SK-N-SH (cell line): ENCODE measurements at regions not wholly inside any gene's neighbourhood (a gene's known extent, or its start where the extent isn't known, plus 50 kb on each side); places are given as distances from the start of the nearest gene placed in this dataset.

Experiments
- CTCF ChIA-PET: fragments of 300-600, 350-600 bp; formaldehyde crosslinking; extraction: SDS; loops from one replicate; lab custom pipeline; 2021; lab: Yijun Ruan, JAX
- POLR2A ChIA-PET: fragments of 350-600 bp; sonication (Branson Sonifier 250); formaldehyde crosslinking; extraction: SDS; loops from one replicate; lab custom pipeline; 2020; ENCODE audit warnings: antibody characterized with exemption, inconsistent platforms; lab: Yijun Ruan, JAX
- DNase-seq: peaks from one replicate; pipeline ENCODE4 v3.0.0; 2012
- H2AFZ ChIP-seq: fragments of 200-600 bp; sonication (generic); 2 replicates; pipeline ENCODE4 v1.8.1; 2016; ENCODE audit warnings: antibody characterized with exemption, mild to moderate bottlenecking, low read depth
- H3F3A ChIP-seq: fragments of 200-600 bp; sonication (generic); replicated peaks from 2 replicates; pipeline ENCODE3; 2016; ENCODE audit warnings: antibody characterized with exemption, mild to moderate bottlenecking; ENCODE audit not compliant: insufficient read depth
- H3K27ac ChIP-seq, 2 experiments: fragments of 200-500 bp in 1 of 2; fragments of 200-600 bp in 1 of 2; sonication (Bioruptor generic) in 1 of 2; sonication (generic), shearing (Covaris generic) in 1 of 2; 2 replicates each; pipeline versions ENCODE4 v1.5.1 to v1.6.1; 2014 to 2016; ENCODE audit warnings: low read depth in 2 of 2, inconsistent platforms in 1 of 2, low read length in 1 of 2, mild to moderate bottlenecking in 1 of 2, mixed read lengths in 1 of 2
- H3K27me3 ChIP-seq: fragments of 200-600 bp; sonication (generic), shearing (Covaris generic); 2 replicates; pipeline ENCODE4 v1.6.1; 2016; ENCODE audit warnings: mixed run types; ENCODE audit not compliant: insufficient read depth
- H3K36me3 ChIP-seq, 2 experiments: fragments of 200-500 bp in 1 of 2; fragments of 200-600 bp in 1 of 2; sonication (Bioruptor generic) in 1 of 2; sonication (generic) in 1 of 2; replicated peaks in 1 of 2; 2 replicates each; pipeline versions ENCODE3 to v1.5.1; 2014 to 2016; ENCODE audit warnings: low read length in 1 of 2, mild to moderate bottlenecking in 1 of 2; ENCODE audit not compliant: insufficient read depth in 2 of 2, control insufficient read depth in 1 of 2
- H3K4me1 ChIP-seq, 2 experiments: fragments of 200-500 bp in 1 of 2; fragments of 200-600 bp in 1 of 2; sonication (Bioruptor generic) in 1 of 2; sonication (generic), shearing (Covaris generic) in 1 of 2; 2 replicates each; pipeline versions ENCODE4 v1.5.1 to v1.6.1; 2014 to 2016; ENCODE audit warnings: low read depth in 1 of 2, low read length in 1 of 2, mixed run types in 1 of 2; ENCODE audit not compliant: insufficient read depth in 2 of 2, control insufficient read depth in 1 of 2
- H3K4me2 ChIP-seq: fragments of 200-600 bp; sonication (generic), shearing (Covaris generic); 2 replicates; pipeline ENCODE4 v1.6.1; 2017; ENCODE audit warnings: mixed run types
- H3K4me3 ChIP-seq, 2 experiments: fragments of 200-500 bp in 1 of 2; fragments of 200-600 bp in 1 of 2; sonication (Bioruptor generic) in 1 of 2; sonication (generic), shearing (Covaris generic) in 1 of 2; 2 replicates each; pipeline versions ENCODE4 v1.5.1 to v1.8.1; 2014 to 2016; ENCODE audit warnings: low read depth in 2 of 2, inconsistent platforms in 1 of 2, low read length in 1 of 2, mild to moderate bottlenecking in 1 of 2, mixed read lengths in 1 of 2, moderate library complexity in 1 of 2
- H3K79me2 ChIP-seq: fragments of 200-600 bp; sonication (generic); 2 replicates; pipeline ENCODE4 v1.8.1; 2017; ENCODE audit warnings: mild to moderate bottlenecking; ENCODE audit not compliant: insufficient read depth
- H3K9ac ChIP-seq: fragments of 200-600 bp; sonication (generic); 2 replicates; pipeline ENCODE4 v1.6.1; 2017; ENCODE audit warnings: mixed run types
- H3K9me2 ChIP-seq: fragments of 200-600 bp; sonication (generic); 2 replicates; pipeline ENCODE4 v1.6.1; 2017; ENCODE audit warnings: mixed run types
- H3K9me3 ChIP-seq: fragments of 200-600 bp; sonication (generic); 2 replicates; pipeline ENCODE4 v1.6.1; 2017; ENCODE audit warnings: mixed run types, mild to moderate bottlenecking, moderate library complexity
- H4K20me1 ChIP-seq: fragments of 200-600 bp; sonication (generic); 2 replicates; pipeline ENCODE4 v1.6.1; 2017; ENCODE audit warnings: mild to moderate bottlenecking, mixed run types; ENCODE audit not compliant: insufficient read depth
- CHD2 ChIP-seq: fragments of 150-350 bp; IDR thresholded peaks from 2 replicates; pipeline ENCODE4 v1.6.1; 2018; ENCODE audit warnings: low read length; ENCODE audit not compliant: partially characterized antibody
- ELF1 ChIP-seq: IDR thresholded peaks from 2 replicates; pipeline ENCODE4 v1.4.0; 2012
- EP300 ChIP-seq, 2 experiments: IDR thresholded peaks; 2 replicates each; pipeline versions ENCODE4 v1.4.0 to v1.6.1; 2012; ENCODE audit warnings: borderline replicate concordance in 1 of 2, low read depth in 1 of 2, low read length in 1 of 2
- FOXJ3 ChIP-seq: sonication (generic); formaldehyde crosslinking; IDR thresholded peaks from 2 replicates; pipeline ENCODE4 v1.5.1; 2020; ENCODE audit warnings: mild to moderate bottlenecking, missing genetic modification reagents
- GABPA ChIP-seq: IDR thresholded peaks from 2 replicates; pipeline ENCODE4 v1.4.0; 2012; ENCODE audit warnings: low read depth, mild to moderate bottlenecking
- MEF2A ChIP-seq: IDR thresholded peaks from 2 replicates; pipeline ENCODE4 v1.4.0; 2012; ENCODE audit warnings: low read depth, borderline replicate concordance
- MXI1 ChIP-seq: IDR thresholded peaks from 2 replicates; pipeline ENCODE4 v1.6.1; 2012; ENCODE audit warnings: mild to moderate bottlenecking, low read depth, low read length, improper control_type of control experiment
- NFIC ChIP-seq: IDR thresholded peaks from 2 replicates; pipeline ENCODE4 v1.4.0; 2012; ENCODE audit warnings: borderline replicate concordance
- NRF1 ChIP-seq: IDR thresholded peaks from 2 replicates; pipeline ENCODE4 v1.6.1; 2012; ENCODE audit warnings: low read depth, mild to moderate bottlenecking, low read length
- RAD21 ChIP-seq: IDR thresholded peaks from 2 replicates; pipeline ENCODE4 v1.6.1; 2012; ENCODE audit warnings: mild to moderate bottlenecking, low read length
- RCOR1 ChIP-seq: fragments of 150-350 bp; IDR thresholded peaks from 2 replicates; pipeline ENCODE4 v1.6.1; 2017; ENCODE audit warnings: antibody characterized with exemption, low read length
- SIN3A ChIP-seq: IDR thresholded peaks from 2 replicates; pipeline ENCODE4 v1.6.1; 2012; ENCODE audit warnings: low read depth, mild to moderate bottlenecking, low read length, moderate library complexity, borderline replicate concordance
- SMC3 ChIP-seq: IDR thresholded peaks from 2 replicates; pipeline ENCODE4 v1.6.1; 2012; ENCODE audit warnings: low read depth, low read length, improper control_type of control experiment
- TAF1 ChIP-seq: IDR thresholded peaks from 2 replicates; pipeline ENCODE4 v1.6.1; 2012; ENCODE audit warnings: low read depth, mild to moderate bottlenecking, low read length, moderate library complexity, borderline replicate concordance
- TEAD4 ChIP-seq: IDR thresholded peaks from 2 replicates; pipeline ENCODE4 v1.4.0; 2012; ENCODE audit warnings: mild to moderate bottlenecking, borderline replicate concordance; ENCODE audit not compliant: insufficient read depth
- WGBS: methylation state at CpG from one replicate; pipeline ENCODE4 v1.1.6; 2017; ENCODE audit warnings: low lambda C conversion rate; 5-methylcytosine and 5-hydroxymethylcytosine counted together
- TF ChIP-seq, protein P1 (sequence below): fragments of 150-350 bp; IDR thresholded peaks from 2 replicates; pipeline ENCODE4 v1.6.1; 2016; ENCODE audit warnings: mild to moderate bottlenecking, low read depth, low read length
- TF ChIP-seq, protein P2 (sequence below): IDR thresholded peaks from 2 replicates; pipeline ENCODE4 v1.4.0; 2012; ENCODE audit warnings: low read depth, borderline replicate concordance

GRCh38 chr22:33220476-33221080, 162.4 kb upstream of the SYN3 start:
- TF ChIP-seq EP300 (IDR thresholded peaks at IDR 0.05; ENCODE audit: borderline replicate concordance in 1 of 2, low read depth in 1 of 2, low read length in 1 of 2) (no peak), TAF1 (no peak), NFIC (no peak), RCOR1 (no peak), FOXJ3 (no peak), TEAD4 (no peak), MXI1 (no peak), MEF2A (no peak), SMC3 (no peak), SIN3A (no peak), CHD2 (no peak), NRF1 (no peak), RAD21 (no peak), GABPA (no peak), ELF1 (no peak)
- TF ChIP-seq, protein P1, sequence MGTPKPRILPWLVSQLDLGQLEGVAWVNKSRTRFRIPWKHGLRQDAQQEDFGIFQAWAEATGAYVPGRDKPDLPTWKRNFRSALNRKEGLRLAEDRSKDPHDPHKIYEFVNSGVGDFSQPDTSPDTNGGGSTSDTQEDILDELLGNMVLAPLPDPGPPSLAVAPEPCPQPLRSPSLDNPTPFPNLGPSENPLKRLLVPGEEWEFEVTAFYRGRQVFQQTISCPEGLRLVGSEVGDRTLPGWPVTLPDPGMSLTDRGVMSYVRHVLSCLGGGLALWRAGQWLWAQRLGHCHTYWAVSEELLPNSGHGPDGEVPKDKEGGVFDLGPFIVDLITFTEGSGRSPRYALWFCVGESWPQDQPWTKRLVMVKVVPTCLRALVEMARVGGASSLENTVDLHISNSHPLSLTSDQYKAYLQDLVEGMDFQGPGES: no peak
- TF ChIP-seq, protein P2, sequence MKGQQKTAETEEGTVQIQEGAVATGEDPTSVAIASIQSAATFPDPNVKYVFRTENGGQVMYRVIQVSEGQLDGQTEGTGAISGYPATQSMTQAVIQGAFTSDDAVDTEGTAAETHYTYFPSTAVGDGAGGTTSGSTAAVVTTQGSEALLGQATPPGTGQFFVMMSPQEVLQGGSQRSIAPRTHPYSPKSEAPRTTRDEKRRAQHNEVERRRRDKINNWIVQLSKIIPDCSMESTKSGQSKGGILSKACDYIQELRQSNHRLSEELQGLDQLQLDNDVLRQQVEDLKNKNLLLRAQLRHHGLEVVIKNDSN: no peak

More at GRCh38 chr22:33220476-33221080, 162.4 kb upstream of the SYN3 start:
- no peaks in the 10 kb centered on the region for H4K20me1 ChIP-seq
- no peak overlapping the region for H3K4me3 ChIP-seq
- H3K4me2 ChIP-seq: no peak overlapping the region
- no peaks in the 10 kb centered on the region for H3K36me3 ChIP-seq
- H3K9me3 ChIP-seq: no peaks in the 10 kb centered on the region
- ChIA-PET POLR2A (no interaction called here), CTCF (interaction anchor here (1.2 to 2.6 kb wide), 3 partner anchors 10 to 202 kb away, joined by 3 to 10 read pairs (median 6); no protein-coding TSS in a partner anchor)
- no peaks in the 10 kb centered on the region for H3K4me1 ChIP-seq
- no peaks in the 10 kb centered on the region for H3K9me2 ChIP-seq
- H2AFZ ChIP-seq: no peak overlapping the region
- H3K79me2 ChIP-seq: no peaks in the 10 kb centered on the region
- WGBS: 23% methylated on average over 5 of the region's 5 CpGs
- no peak overlapping the region for H3K27ac ChIP-seq
- DNase-seq: no peak
- H3F3A ChIP-seq: no peaks in the 10 kb centered on the region
- no peaks in the 10 kb centered on the region for H3K27me3 ChIP-seq
- no peak overlapping the region for H3K9ac ChIP-seq
